VCaP (cell line): ENCODE measurements at regions not wholly inside any gene's neighbourhood (a gene's known extent, or its start where the extent isn't known, plus 50 kb on each side); places are given as distances from the start of the nearest gene placed in this dataset.

Source experiments
- H3K27ac ChIP-seq: fragments of 450-650 bp; 2 replicates; pipeline ENCODE4 v1.5.1; 2017
- TF ChIP-seq, protein P1 (sequence below): fragments of 450-650 bp; conservative IDR thresholded peaks from 2 replicates; pipeline ENCODE4 v1.5.1; 2017; ENCODE audit warnings: mild to moderate bottlenecking, moderate library complexity

DNA sequence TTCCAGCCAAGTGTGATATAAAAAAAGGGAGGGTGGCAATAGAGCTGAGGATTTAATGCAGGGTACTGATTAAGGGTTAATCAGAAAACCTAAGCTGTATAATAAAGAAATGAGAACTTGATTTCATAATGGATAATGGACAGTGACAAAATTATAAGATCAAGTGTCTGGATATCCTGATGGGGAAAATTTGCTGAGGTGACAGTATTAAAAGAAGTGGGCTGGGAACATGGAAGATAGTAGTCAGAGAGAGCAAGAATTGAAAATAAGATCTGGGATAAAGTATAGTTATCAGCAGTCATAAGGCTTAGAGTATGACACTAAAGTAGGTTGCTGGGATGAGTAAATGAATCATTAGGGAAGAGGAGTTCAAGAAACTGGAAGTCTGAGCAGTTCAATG lies 627.3 kb upstream of the RGS18 start:
- no peak overlapping the region for H3K27ac ChIP-seq
- TF ChIP-seq, protein P1, sequence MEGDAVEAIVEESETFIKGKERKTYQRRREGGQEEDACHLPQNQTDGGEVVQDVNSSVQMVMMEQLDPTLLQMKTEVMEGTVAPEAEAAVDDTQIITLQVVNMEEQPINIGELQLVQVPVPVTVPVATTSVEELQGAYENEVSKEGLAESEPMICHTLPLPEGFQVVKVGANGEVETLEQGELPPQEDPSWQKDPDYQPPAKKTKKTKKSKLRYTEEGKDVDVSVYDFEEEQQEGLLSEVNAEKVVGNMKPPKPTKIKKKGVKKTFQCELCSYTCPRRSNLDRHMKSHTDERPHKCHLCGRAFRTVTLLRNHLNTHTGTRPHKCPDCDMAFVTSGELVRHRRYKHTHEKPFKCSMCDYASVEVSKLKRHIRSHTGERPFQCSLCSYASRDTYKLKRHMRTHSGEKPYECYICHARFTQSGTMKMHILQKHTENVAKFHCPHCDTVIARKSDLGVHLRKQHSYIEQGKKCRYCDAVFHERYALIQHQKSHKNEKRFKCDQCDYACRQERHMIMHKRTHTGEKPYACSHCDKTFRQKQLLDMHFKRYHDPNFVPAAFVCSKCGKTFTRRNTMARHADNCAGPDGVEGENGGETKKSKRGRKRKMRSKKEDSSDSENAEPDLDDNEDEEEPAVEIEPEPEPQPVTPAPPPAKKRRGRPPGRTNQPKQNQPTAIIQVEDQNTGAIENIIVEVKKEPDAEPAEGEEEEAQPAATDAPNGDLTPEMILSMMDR: no peak

DNA sequence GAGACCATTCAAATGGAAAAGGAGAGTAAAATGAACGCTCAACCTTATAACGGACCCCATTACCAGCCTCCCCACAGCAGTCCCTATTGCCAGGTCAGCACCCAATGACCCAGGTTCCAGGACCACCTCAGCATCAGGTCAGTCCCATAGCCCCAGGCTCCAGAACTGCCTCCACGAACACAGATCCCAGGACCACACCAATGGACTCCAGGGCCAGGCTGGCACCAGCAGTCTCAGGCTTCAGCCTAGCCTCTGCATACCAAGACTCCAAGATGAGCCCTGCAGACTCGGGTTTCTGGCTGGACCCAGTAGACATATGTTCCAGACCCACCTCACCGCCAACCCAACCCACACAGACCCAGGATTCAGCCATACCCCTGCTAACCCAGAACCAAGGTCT lies 625.0 kb upstream of the RGS18 start:
- TF ChIP-seq, protein P1: no peak

DNA sequence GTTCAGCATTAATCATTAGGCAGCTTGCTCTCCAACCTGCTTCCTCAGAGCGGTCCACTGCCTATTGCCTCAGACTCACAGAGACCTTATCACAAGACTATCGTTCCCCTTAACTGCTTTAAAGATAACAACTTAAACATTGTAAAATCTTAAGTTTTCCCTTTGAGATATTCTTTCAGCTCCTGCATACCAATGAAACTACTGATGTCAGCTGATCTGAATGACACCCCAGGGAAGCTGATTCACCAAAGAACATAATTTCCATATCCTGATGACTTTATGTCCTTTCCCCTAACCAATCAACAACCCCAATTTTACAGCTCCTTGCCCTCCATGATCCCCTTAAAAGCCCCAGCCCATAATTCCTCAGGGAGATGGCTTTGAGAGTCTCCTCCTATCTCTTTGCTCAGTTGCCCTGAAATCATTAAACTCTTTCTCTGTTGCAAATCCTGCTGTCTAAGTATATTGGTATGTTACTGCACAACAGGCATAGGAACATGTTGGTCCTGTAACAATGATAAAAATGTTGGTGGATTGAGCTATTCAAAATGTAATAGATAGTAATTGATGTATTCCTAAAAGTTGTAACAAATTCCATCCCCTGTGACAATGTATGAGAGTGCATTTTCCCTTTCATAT lies 621.4 kb upstream of the RGS18 start:
- TF ChIP-seq, protein P1: no peak
- no peak overlapping the region for H3K27ac ChIP-seq

More for the DNA sequence above, 625.0 kb upstream of the RGS18 start:
- no peak overlapping the region for H3K27ac ChIP-seq

DNA sequence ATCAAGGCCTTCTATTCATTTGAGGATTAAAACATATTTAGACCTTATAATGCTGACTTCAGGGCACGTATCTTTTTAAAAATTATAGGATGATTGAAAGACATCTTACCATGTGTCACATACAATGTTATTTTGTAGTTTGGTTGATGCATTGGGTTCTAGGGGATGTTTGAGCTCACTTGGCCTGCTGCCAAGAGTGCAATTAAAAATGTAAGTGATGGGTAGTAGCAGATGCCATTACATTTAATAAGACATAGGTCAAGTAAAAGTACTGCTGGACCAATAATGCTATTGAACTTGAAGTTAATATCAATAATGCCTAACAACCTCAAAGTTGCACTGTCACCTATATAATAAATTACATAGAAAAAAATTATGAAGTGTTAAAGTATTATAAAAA lies 616.5 kb upstream of the RGS18 start:
- TF ChIP-seq, protein P1: no peak
- H3K27ac ChIP-seq: no peak overlapping the region

DNA sequence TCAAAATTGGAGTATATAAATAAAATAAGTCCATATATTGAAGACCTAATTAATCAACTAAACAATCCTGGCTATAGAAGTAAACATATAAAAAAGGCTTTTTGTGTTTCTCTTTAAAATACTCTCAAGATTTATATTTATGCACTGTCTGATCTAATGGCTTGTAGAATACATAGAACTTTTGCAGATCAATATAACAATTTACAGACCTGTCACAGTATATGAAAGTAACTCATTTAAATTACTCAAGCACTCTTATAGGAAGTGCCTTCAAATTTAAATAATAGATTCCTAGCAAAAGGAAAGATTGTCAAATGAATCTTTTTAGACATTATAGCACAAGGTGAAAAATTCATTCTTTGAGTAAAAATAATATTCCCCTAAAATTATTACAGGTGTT lies 615.8 kb upstream of the RGS18 start:
- TF ChIP-seq, protein P1: no peak
- no peak overlapping the region for H3K27ac ChIP-seq

DNA sequence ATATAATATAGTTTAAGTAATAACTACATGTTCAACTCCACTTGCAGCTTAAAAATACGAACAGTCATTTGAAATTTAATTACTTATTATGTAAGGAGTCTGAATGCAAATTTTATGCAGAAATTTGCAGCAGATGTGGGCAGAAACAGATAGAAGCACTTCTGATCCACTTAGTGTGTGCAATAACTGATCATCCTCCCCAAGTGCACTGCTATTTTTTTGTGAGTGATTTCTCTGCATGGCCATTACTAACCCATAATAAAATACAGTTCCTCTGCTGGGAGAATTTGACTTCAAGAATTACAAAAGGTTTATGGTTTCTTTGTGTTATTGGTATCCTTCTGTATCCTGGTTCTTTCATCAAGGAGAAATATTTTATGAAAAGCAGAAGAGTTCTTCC lies 611.5 kb upstream of the RGS18 start:
- no peak overlapping the region for H3K27ac ChIP-seq
- TF ChIP-seq, protein P1: no peak

DNA sequence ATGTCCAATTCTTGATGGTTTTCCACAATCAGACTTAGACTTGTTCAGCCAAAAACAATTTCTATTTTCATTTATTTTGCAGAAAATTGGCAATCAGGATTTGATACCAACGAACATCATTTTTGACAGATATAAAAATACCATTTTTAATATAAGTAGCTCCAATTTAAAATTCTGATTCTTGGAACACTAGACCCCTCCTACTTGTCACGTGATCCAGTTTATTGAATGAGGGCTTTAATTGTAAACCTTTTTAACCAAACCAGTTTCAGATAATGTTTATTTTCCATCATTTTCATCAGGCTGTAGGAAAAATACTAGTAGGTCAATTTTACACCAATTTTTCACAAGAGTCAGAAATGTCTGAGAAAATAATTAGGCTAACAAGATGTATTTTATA lies 607.2 kb upstream of the RGS18 start:
- no peak overlapping the region for H3K27ac ChIP-seq

More for the DNA sequence above, 607.2 kb upstream of the RGS18 start:
- TF ChIP-seq, protein P1: no peak
